HG03457 (cell line): ENCODE measurements at regions not wholly inside any gene's neighbourhood (a gene's known extent, or its start where the extent isn't known, plus 50 kb on each side); places are given as distances from the start of the nearest gene placed in this dataset.

Experiments
- ATAC-seq: cut with Tn5 transposase; IDR thresholded peaks from one replicate; pipeline ENCODE4 v1.9.1; 2021; ENCODE audit warnings: moderate number of reproducible peaks; ENCODE audit not compliant: unreplicated experiment

DNA sequence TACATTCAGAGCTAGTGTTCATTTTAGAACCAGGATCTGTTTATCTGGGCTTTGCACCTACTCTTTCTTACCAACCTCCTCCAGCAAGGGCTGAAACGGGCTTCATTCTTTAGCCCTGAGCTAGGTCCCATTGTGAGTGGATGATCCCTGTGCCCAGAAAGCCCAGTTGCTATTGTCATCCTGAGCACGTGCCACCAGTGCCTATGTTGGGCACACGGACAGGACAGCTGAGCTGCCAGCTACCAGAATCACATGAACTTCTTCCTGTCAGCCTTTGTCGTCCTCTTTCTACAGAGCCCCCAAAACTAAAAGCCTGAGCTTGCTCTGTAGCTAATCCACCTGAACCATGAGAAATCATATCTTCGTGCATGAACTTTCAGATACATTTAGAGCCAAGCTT, 74.4 kb upstream of the NTM start:
- no peak for ATAC-seq

DNA sequence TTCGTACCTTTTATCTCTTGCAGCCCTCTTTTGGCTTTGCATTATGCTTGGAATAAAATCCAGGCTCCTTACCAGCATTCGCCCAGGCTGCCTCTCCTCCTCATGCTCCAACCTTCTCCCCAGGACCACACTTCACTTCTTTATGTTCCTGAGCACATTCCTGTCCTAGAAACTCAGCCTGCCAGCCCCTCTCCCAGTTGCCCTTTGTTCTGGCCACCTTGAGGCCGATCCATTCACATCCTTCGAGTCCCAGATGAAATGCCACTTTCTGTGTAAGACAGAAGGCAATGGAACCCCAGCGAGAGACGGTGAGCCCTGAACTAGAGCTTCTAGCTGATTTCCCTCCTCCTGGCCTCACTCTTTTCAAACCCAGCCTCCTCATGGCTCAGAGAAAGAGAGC, 73.0 kb upstream of the NTM start:
- no peak for ATAC-seq

DNA sequence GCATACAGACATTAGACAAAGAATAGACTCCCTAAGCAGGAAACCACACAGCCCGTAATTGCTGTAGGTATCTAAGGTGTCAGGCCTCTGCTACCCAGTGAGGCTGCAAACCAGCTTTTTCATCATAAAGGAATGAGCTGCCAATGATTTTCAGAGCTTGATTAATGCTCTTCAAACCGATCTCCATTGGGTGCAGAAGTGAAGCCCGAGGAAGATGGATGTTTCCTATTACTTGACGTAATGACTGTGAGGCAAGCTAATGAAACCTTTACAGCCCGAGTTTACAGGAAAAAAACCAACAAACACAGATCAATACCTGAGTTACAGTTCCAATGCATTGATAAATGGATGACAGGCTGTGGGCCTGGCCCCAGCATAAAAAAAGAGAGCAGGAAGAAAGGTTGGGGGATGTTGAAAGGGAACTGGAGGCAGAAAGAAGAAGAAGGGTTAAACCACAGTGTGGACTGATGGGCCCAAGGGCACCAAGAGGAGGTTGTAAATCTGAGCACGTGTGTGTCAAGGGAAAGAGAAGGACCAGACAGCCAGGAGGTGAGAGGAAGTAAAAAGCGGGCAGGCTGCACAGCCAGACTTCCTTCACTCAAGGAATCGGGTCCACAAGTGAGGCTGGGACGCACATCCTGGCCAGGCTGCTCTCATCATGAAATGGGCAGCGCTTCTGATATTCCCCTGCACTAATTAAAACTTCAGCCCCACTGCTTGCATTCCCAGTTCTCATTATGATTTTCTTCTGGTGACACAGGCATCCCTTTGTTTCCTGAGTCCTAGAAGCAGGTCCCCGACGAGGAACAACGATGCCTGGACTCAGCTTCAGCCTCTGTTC, 70.6 kb upstream of the NTM start:
- no peak for ATAC-seq

DNA sequence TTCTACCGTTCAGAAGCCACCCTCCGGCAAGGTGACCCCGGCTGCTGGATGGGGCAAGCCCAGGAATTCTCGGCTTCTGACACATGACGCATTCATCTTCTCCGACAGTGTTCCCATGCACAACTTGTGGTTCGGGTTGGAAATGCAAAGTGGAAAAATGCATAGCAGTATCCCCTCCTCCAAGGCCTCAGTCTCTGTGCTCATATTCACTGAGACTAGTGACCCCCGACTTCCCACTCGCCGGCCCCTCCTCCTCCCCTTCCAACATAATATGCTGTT, 70.0 kb upstream of the NTM start:
- ATAC-seq: no peak

DNA sequence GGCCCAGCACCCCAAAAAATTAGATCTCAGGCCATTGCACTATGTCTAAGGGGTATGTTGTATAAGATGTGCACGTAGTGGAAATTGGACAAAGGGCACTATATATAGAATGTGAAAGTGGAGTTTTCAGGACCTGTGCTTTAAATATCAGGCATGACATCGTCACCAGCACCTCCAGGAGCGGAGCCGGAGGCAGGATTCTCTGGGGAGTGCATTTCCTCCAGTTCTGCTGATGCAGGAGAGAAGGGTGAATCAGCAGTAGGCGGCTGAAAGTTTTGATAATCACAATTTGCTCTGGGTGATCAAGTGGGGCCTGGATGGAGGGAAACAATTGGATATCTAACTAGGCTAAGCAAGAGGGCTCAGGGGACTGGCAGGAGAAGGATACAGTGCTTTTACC, 69.1 kb upstream of the NTM start:
- ATAC-seq: no peak

DNA sequence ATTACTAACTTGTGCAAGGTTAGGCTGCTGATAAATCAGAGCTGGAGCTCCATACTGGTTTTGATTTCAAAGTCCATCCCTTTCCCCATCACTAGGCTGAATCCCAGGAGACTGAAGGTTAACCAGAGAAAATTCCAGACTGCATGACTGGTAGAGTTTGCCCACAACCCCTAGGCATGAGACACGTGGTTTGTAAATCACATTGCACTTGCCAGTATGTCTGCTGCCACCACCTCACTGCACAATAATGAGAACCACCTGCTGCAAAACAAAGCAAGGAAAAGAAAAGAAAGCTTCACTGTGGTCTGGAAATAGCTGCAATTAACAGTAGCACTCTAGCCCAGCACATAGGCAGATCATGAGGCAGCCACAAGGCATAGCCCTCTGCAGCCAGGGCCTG, 67.6 kb upstream of the NTM start:
- ATAC-seq: no peak

DNA sequence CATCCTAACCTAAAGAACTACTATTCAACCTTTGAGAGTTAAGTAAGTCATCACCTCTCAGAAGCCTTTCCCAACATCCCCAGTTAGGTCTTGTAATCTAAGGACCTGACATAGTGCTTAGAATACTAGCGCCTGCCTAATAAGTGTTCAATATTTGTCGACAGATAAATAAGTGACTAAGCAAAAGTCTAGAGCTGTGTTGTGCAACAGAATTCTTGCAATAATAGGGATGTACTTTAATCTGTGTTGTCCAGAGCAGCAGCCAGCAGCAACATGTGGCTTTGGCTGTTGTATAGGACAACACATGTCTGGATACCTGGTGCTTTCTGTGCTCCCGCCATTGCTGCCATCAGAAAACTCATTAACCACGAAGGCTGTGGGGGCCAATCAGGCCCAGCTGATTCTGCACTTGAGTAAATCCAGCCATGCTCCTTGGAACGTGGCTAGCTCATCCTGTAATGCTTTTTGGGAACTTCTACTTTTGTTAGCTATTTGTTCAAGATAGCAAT, 66.8 kb upstream of the NTM start:
- ATAC-seq: no peak

DNA sequence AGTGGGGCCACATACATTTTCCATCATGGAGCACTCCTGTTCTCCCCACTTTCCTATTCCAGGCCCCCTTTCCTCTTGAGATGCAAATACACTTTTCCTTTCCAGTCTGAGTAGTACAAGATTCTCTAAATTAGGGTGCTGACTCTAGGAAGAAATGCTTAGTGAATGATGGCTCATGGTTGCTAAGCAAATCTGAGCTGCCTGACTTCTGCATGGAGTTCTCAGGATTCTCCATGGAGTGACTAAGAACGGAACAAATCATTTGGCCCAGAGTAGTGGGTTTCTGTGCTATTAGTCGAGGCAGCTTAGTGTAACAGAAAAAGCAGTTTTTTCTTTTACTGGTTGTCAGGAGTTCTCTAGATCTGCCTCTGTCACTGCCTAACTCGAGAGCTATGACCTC, 65.4 kb upstream of the NTM start:
- ATAC-seq: no peak

DNA sequence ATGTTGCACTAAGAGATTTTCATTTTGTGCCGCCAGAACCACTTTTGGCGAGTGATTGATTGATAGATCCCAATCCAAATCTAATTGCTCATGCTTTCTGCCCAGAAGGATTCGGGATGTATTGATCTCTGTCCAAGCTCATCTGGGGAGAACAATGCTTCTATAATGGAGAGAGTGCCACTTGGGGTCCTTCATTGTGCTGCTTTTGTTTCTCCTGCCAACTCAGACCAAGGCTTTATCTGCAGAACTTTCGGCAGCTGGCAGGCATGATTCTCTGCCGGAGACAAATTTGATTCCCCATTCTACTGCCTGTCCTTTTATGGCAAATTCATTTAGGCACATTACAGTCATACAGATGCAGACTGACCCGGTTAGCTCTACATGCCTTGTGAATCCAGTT, 62.9 kb upstream of the NTM start:
- no peak for ATAC-seq

DNA sequence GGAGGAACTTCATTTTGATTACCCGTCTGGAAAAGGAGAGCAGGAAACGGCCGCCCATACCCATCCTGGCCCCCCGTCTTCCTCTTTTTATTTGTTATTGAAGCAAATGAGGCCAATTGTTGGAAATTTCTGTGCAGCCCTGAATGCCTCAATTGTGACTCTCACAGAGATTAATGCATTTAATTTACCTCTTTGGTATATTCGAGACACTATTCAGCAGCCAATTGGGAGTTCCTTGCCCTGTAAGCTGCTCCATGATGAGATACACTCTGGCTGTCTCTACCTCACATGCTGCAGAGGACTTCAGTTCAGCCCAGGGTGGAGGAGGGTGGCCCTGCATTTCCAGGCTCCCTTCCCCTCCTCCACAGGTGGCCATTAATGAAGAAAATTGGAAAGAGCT, 60.6 kb upstream of the NTM start:
- ATAC-seq: no peak

DNA sequence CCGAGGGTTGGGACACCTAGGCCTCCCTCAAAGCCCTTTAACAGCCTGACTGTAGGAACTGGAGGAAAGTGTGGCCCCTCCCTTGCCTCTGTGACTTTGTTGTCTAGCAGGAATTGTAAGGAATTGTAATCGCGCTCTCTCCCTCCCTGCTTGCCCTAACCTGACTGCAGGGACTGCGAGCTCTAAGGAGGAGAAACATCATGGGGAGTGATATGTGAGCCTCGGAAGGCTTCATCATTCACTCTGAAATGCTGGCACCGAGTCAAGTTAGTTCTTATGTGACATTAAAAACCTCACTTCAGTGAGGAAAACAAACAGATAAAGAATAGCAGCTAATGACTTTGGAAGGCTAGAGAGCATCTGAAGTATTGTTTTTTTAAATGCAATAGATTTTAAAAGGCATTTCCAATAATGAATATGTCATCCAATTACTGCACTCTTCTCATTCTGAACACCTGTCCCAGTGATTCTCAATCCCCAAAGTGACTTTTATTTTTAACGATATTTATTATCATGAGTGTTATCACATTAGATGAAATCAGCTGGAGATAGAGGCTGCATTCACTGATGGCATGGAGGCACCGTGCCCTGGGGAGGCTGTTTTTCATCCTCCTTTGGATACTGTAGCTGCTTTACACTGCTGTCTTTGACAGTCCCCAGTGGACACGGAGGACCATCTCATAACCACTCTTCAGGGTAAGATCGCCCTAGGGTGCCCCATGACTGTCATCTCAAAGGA, 58.5 kb upstream of the NTM start:
- ATAC-seq: no peak
